HG03342 (cell line): ENCODE measurements at regions not wholly inside any gene's neighbourhood (a gene's known extent, or its start where the extent isn't known, plus 50 kb on each side); places are given as distances from the start of the nearest gene placed in this dataset.
"Not testable (repeated sequence)": the region's sequence is repeated elsewhere in the genome, so short reads cannot be mapped to it uniquely, and the experiment has no call there.

Experiments used
- ATAC-seq: cut with Tn5 transposase; IDR thresholded peaks from one replicate; pipeline ENCODE4 v1.9.1; 2021; ENCODE audit warnings: mild to moderate bottlenecking, moderate library complexity; ENCODE audit not compliant: unreplicated experiment

DNA sequence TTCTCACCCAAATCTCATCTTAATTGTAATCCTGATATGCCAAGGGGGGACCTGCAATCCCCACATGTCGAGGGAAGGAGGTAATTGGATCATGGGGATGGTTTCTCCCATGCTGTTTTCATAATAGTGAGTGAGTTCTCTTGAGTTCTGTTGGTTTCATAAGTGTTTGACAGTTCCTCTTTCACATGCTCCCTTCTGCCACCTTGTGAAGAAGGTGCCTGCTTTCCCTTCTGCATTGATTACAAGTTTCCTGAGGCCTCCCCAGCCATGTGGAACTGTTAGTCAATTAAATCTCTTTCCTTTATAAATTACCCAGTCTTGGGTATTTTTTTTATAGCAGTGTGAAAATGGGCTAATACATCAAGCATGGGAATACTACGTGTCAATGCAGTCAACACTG lies 925.0 kb upstream of the MAN1A1 start:
- ATAC-seq = peak; percentile 74

DNA sequence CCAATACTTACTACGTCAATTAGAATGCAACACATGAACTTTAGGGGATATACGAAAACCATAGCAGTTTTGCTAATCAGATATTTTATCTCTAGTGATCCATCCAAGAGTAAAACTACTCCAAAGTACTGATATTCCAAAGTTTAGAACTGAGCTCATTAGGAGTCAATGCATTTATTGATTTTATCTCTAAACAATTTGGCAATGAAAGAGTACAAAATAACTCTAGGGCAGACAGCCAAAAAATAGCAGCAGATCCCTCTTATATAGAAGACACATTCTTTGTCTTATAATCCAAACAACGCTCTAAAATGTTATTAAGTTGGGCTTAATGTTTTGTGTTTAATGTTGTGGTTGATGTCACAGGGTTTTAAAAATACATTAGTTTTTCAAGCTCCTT lies 923.9 kb upstream of the MAN1A1 start:
- ATAC-seq = no peak

DNA sequence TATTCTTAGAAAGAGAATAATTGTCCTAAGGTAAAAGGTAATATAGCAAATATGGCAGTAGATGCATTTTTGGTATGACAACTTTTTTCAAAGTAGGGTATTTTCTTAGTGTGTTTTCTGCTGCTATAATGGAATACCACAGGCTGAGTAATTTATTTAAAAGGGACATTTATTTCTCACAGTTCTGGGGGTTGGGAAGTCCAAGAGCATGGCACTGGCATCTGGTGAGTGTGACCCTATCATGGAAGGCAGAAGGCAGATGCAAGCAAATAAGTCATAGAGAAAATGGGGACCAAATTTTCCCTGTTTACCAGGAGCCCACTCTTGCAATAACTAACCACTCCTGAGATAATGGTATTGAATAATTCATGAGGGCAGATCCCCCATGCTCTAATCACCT lies 922.5 kb upstream of the MAN1A1 start:
- no peak for ATAC-seq

DNA sequence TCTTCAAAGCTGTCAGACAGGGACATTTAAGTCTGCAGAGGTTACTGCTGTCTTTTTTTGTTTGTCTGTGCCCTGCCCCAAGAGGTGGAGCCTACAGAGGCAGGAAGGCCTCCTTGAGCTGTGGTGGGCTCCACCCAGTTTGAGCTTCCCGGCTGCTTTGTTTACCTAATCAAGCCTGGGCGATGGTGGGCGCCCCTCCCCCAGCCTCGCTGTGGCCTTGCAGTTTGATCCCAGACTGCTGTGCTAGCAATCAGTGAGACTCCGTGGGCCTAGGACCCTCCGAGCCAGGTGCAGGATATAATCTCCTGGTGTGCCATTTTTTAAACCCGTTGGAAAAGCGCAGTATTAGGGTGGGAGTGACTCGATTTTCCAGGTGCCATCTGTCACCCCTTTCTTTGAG lies 918.7 kb upstream of the MAN1A1 start:
- not testable (repeated sequence) for ATAC-seq

DNA sequence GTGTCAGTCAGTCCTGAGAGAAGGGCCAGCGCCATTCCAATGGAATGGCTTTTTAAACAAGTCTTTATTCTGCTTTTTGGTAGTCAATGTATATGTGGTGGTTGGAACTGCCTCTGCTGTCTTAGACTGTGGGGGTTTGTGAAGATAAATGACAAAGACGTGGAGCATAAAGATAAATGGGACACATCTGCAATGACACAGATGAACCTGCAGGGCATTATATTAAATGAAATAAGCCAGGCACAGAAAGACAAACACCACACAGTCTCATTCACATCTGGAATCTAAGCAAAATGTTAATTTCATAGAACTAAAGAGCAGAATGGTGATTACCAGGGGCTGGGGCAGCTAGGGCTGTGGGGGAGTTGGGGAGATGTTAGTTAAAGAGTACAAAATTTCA lies 912.8 kb upstream of the MAN1A1 start:
- no peak for ATAC-seq

DNA sequence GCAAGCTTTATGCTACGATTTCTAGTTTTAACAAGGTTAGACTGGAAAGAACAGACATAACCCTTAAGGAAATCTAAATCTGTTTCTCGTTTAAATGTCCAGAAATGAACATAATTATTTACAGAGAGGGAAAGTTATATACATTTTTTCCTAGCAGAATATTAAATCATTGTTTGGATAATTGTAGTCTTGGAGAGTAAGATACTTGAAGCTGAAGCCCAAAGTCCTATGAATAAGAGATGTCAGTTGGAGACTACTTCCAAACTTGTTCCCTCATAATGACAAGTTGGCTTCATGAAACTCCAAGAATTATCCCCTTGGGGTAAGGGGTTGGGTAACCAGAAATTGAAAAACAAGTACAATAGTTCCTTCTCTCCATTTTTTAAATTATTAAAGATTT lies 911.1 kb upstream of the MAN1A1 start:
- no peak for ATAC-seq

DNA sequence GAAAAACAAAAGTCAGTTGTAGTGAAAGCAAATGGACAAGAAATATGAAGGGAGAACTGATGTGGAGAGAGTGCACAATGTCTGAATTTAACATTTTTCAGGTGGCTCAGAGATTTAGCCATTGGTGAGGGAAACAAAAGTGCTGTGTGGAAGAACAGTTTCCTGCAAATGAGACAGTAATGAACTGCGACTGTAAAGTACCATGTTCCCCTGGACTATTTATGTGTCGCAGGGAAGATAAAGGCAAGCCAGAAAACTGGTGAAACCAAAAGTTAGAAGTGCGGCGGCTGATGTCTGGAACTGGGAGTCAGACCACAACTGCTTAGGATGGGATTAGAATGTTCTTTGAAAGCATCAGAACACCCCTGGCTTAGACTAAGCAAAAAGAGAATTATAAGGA lies 905.1 kb upstream of the MAN1A1 start:
- ATAC-seq = no peak

DNA sequence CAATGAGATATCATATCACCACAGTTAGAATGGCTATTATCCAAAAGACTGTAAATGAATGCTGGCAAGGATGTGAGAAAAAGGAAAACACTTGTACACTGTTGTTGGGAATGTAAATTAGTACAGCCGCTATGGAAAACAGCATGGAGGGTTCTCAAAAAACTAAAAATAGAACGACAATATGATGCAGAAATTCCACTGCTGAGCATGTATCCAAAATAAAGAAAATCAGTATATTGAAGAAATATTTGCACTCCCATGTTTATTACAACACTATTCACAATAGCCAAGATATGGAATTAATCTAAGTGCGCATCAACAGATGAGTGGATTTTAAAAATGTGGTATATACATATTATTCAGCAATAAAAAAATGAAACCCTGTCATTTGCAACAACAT lies 898.9 kb upstream of the MAN1A1 start:
- no peak for ATAC-seq

DNA sequence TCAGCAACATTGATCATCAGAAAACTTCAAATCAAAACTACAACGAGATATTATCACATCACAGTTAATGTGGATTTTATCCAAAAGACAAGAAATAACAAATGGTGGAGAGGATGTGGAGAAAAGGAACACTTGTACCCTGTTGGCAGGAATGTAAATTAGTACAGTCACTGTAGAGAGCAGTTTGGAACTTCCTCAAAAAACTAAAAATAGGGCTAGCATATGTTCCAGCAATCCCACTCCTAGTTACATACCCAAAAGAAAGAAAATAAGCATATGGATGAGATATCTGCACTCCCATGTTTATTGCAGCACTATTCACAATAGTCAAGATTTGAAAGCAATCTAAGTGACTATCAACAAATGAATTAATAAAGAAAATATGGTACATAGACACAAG lies 887.7 kb upstream of the MAN1A1 start:
- ATAC-seq = no peak

DNA sequence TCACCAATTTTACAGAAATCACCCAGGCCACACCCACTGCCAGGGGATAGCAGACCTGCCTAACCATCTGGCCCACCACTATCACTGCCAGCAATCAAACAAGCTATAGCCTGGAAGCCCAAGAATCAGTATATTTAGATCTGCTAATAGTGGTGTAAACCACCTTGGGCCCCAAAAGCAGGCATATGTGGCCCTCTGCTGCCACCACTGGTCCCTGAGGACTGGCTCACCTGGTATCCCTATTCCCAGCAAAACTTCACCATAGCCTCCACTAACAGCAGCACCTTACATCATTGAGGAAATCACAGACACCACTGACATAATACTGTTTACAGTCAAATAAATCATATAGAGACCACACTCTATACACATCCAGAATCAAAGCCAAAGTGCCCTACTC lies 880.4 kb upstream of the MAN1A1 start:
- no peak for ATAC-seq

DNA sequence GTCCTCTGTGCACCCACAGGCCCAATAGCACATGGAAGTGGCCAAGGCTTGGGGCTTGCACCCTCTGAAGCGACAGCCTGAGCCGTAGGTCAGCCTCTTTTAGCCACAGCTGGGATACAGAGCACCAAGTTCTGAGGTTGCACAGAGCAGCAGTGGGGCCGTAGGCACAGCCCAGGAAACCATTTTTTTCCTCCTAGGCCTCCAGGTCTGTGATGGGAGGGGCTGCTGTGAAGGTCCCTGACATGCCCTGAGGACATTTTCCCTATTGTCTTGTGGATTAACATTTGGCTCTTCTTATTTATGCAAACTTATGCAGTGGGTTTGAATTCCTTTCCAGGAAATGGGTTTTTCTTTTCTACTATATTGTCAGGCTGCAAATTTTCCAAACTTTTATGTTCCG lies 878.7 kb upstream of the MAN1A1 start:
- ATAC-seq = no peak

DNA sequence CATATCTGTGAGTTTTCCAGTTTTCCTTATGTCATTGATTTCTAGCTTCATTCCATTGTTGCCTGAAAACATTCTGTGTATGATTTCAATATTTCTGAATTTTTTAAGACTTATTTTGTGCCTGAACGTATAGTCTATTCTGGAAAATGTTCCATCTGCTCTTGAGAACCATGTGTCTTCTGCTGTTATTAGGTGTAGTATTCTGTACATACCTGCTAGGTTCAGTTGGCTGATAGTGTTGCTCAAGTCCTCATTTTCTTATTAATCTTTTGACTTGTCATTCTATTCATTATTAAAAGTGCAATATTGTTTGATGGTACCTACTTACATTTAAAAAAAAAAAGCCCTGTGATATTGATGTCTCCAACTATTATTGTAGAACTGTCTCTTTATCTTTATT lies 869.8 kb upstream of the MAN1A1 start:
- no peak for ATAC-seq

DNA sequence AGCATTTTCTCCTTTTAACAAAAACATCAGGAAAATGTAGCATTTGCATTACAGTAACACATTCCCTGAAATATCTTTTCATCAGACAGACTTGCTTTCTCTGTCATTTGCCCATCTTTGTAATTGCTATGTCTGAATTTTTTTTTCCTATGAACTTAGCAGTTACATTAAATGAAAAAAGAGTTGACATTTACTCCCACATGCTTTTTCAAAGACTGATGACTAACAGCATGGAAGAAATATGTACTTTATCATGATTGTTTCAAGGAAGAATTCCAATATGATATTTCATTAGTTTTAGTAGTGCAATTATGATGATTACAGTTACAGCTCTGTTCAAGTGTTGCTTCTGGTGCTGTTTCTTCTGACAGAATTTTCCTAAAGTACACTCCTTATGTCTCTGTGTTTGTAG lies 864.5 kb upstream of the MAN1A1 start:
- ATAC-seq = no peak

DNA sequence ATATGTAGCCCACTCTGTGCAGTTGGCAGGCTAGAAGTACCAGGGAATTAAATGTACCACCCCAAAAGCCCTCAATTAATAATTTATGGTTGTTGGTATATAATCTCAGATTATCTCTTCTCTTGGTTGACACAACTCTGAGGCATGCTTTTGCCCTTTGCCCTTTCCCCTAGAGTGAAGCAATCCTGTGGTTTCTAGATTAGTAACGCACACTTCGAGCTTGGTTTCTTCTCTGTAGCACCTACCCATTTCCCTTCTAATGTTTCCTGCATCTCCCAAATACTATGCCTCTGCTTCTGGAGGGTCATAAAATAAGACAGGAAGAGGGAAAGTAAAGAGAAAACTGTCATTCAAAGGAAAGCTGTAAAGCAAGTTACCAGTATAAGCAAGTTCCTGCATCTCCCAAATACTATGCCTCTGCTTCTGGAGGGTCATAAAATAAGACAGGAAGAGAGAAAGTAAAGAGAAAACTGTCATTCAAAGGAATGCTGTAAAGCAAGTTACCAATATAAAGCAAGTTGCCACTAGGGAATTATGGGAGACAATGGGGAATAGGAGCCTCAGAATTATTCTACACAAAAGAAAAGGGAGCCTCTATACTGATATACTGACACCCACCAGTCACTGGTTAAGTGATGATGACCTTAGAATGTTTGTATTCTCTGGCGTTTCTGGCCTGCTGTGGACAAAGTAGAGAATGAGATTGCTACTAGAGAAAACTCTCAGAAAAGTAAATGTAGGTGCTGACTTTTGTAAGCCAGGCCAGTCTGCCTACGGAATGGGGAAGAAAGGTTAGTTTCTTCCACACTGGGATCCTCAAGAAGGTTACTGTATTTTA lies 862.6 kb upstream of the MAN1A1 start:
- no peak for ATAC-seq

DNA sequence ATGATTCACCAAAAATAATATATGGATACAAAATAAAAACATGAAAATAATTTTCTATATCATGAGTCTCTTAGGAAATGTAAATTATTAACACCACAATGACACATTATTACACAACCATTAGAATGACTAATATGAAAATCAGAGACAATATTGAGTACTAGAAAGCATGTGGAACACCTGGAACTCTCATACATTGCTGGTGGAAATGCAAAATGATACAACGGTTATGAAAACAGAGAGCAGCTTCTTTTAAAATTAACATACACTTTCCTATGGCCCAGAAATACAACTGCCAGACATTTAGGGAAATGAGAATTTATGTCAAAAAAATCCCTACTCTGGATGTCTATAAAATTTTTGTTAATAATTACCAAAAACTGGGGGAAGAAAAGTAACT lies 853.3 kb upstream of the MAN1A1 start:
- no peak for ATAC-seq

DNA sequence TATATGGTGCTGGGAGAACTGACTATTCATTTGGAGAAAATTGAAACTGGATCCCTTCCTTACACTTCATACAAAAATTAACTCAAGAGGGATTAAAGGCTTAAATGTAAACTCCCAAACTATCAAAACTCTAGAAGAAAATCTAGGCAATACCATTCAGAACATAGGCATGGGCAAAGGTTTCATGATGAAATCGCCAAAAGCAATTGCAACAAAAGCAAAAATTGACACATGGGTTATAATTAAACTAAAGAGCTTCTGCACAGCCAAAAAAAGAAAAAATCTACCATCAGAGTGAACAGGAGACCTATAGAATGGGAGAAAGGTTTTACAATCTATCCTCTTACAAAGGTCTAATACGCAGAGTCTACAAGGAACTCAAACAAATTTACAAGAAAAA lies 851.3 kb upstream of the MAN1A1 start:
- no peak for ATAC-seq

DNA sequence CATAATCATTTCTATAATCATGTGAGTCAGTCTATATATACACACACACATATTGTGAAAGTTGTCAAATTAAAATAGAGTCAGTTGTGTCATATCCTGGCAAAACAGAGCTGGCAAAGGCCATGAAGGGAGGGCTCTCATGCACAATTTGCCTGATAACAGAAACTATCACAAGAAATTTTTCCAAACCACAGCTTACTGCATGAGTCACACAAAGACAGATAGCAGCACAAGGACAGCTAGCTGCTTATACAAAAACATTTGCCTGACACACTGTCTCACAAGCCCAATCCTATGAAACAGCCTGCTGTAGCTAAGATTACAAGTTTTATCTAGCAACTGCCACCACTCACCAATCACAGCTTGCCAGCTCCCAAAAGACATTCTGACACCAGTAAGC lies 848.5 kb upstream of the MAN1A1 start:
- ATAC-seq = no peak

DNA sequence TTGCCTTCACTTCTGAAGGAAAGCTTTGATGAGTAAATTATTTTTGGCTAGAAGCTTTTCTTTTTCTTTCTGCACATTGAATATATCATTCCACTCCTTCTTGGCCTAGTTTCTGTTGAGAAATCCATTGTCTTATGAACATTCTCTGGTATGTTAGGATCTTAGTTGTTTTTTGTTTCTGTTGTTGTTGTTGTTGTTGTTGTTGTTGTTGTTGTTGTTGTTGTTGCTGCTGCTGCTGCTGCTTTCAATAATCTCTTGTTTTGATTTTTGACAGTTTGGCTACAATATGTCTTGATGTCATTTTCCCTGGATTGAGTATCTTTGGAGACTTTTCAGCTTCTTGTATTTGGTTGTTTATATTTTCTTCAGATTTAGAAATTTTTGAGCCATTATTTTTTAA lies 836.5 kb upstream of the MAN1A1 start:
- ATAC-seq = no peak

DNA sequence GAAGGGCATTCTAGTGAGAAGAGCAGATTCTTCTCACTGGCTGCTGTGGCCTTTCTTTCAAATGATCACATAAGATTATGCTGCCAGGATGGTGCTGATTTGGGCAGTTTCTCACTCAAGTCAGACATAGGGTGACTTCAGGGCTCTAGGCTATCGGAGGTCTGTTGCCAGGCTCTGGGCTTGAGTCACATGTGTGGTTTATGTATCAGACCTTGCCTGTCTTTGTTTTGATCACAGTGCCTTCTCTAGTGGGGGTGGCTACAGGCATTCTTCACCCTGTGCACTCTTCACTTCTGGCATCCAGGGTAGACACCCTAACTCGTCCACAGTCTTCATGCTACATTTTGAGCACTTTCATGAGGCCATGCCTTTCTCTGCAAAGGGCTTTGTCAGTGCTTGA lies 823.7 kb upstream of the MAN1A1 start:
- ATAC-seq = no peak

DNA sequence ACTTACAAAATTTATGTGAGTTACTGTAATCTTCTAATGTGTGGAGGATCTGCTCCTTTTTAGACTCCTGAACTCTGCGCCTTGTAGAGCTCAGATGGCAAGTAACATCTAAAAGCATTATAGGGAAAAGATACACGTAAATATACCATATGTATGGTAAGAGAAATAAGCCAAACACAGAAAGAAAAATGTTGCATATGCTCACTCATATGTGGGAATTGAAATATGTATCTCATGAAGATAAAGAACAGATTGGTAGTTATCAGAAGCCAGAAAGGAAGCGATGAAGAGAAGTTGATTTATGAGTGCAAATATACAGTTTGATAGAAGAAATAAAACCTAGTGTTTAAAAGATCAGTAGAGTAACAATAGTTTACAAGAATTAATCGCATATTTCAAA lies 815.0 kb upstream of the MAN1A1 start:
- no peak for ATAC-seq

DNA sequence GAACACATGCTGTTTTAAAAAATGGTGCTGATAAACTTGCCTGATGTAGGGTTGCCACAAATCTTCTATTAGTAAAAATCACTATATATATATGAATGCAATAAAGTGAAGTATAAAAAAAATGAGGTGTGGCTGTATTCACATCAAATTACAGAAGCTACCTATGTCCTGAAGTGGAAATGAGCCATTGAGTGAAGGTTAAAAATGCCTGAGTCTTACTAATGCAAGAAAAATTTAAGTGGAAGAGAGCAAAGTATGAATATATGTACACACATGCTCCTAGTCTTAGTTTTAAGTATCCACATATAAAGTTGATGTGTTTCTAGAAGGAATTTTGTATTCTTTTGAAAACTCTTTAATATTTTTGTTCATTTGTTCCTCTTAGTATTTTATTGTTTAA lies 808.3 kb upstream of the MAN1A1 start:
- ATAC-seq = no peak

DNA sequence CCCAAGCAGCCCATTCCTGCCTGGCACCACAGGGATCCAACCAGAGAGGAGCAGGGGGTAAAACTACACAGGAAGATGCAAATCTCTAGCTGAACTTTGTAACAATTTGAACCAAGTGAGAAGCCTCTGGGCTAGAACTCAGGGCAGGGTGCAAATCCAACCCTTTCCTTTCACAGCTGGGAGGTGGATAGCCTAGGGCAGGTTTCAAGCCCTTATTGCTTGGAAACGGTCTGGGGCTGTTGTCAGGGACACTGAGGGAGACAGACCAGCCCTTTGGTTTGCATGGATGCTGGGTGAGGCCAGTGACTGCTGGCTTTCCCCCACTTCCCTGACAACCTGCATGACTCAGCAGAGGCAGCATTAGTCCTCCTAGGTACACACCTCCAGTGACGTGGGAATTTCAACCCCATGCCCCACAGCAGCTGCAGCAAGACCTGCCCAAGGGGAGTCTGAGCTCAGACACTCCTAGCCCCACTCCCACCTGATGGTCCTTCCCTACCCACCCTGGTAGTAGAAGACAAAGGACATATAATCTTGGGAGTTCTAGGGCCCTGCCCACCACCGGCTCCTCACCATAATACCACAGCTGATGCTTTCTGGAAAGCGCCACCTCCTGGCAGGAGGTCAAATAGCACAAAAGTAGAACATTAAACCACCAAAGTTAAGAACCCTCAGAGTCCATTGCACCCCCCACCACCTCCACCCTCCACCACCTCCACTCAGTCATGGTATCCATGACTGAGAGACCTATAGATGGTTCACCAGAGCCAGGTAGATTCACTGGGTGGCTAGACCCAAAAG lies 797.7 kb upstream of the MAN1A1 start:
- peak; percentile 49 for ATAC-seq
